Ectodermal cell (in vitro differentiated cells): ENCODE measurements at regions not wholly inside any gene's neighbourhood (a gene's known extent, or its start where the extent isn't known, plus 50 kb on each side); places are given as distances from the start of the nearest gene placed in this dataset.
"Not testable (repeated sequence)": the region's sequence is repeated elsewhere in the genome, so short reads cannot be mapped to it uniquely, and the experiment has no call there.

Experiments used
- H3K27ac ChIP-seq: 2 replicates; pipeline ENCODE4 v1.7.0; 2013; ENCODE audit warnings: mild to moderate bottlenecking, low read depth, low read length; ENCODE audit not compliant: insufficient read depth, poor library complexity, severe bottlenecking
- H3K27me3 ChIP-seq: 2 replicates; pipeline ENCODE4 v1.7.0; 2013; ENCODE audit warnings: mild to moderate bottlenecking, low read length; ENCODE audit not compliant: insufficient read depth, control insufficient read depth, poor library complexity, severe bottlenecking
- H3K36me3 ChIP-seq: one replicate; pipeline ENCODE4 v1.7.0; 2013; ENCODE audit warnings: low read length; ENCODE audit not compliant: control insufficient read depth, insufficient read depth
- H3K4me1 ChIP-seq: one replicate; pipeline ENCODE4 v1.7.0; 2013; ENCODE audit warnings: low read length; ENCODE audit not compliant: control insufficient read depth, insufficient read depth
- H3K4me3 ChIP-seq: 2 replicates; pipeline ENCODE4 v1.7.0; 2013; ENCODE audit warnings: low read depth, low read length, control low read depth; ENCODE audit not compliant: insufficient read depth
- H3K9me3 ChIP-seq: 2 replicates; pipeline ENCODE4 v1.7.0; 2013; ENCODE audit warnings: mild to moderate bottlenecking, low read length, moderate library complexity; ENCODE audit not compliant: control insufficient read depth
- WGBS, 2 experiments: methylation state at CpG; one replicate each; pipeline ENCODE4 v1.1.7; 2013; ENCODE audit warnings: missing lambda C conversion rate in 2 of 2; 5-methylcytosine and 5-hydroxymethylcytosine counted together

DNA sequence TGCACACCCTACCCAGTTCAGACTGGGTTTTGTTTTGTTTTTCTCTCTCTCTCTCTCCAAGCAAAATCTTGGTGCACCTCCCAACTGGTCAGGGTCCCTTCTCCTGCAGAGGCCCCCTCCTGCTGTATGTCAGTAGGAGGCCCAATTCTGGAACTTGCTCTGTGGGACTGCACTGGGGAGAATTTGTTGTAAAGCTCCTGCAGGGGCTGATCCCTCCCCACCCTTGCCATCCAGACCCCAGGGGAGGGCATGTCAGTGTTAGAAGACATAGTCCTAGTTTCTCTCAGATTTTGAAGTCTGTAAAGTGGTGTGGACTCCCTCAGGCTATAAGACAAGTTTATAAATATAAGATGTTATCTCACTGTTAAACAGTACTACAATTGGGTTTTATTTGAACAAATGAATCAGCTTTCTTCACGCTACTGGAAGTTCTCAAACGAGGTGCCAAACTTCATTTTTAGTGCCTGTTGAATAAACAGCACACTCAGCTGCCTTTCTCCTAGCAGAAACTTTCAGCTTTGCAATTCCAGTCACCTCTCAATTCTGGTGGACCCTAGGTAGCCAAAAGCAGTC, 88.6 kb upstream of the FRMPD3 start:
- H3K4me3 ChIP-seq: no peak overlapping the region
- H3K36me3 ChIP-seq: no peaks in the 10 kb centered on the region
- H3K27ac ChIP-seq: no peak overlapping the region
- no peaks in the 10 kb centered on the region for H3K4me1 ChIP-seq
- H3K9me3 ChIP-seq: no peaks in the 10 kb centered on the region
- 91 to 92% methylated on average over 2 of the region's 2 CpGs for WGBS, 2 experiments
- H3K27me3 ChIP-seq: peaks cover 17% of the 10 kb centered on the region

GRCh38 chrX:107370185-107370584, 79.3 kb upstream of the FRMPD3 start:
- not testable (repeated sequence) for H3K27me3 ChIP-seq, H3K36me3 ChIP-seq, H3K9me3 ChIP-seq, H3K4me1 ChIP-seq, H3K4me3 ChIP-seq, H3K27ac ChIP-seq
- WGBS, 2 experiments: 88% methylated on average over 1 of the region's 3 CpGs; no CpG with 5 or more reads in 1 of the 2 experiments

DNA sequence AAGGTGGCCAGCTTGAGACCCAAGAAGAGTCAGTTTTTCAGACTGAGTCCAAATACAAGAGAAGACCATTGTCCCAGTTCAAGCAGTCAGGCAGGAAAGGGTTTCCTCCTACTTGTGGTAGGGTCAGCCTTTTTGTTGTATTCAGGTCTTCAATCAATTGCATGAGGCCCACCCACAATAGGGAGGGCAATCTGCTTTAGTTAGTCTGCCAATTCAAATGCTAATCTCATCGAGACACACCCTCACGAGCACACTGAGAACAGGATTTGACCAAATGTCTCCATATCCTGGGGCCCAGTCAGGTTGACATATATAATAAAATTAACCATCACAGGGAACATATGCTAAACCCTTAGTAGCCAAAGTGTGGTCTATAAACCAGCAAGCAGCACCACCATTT, 75.3 kb upstream of the FRMPD3 start:
- H3K36me3 ChIP-seq: no peaks in the 10 kb centered on the region
- no peaks in the 10 kb centered on the region for H3K9me3 ChIP-seq
- 20 to 44% methylated on average over 2 of the region's 2 CpGs for WGBS, 2 experiments
- H3K4me3 ChIP-seq: no peak overlapping the region
- H3K27ac ChIP-seq: no peak overlapping the region
- H3K27me3 ChIP-seq: no peaks in the 10 kb centered on the region
- no peaks in the 10 kb centered on the region for H3K4me1 ChIP-seq

GRCh38 chrX:107374831-107375230, 74.6 kb upstream of the FRMPD3 start:
- no peaks in the 10 kb centered on the region for H3K4me1 ChIP-seq
- H3K9me3 ChIP-seq: no peaks in the 10 kb centered on the region
- H3K27ac ChIP-seq: no peak overlapping the region
- no peak overlapping the region for H3K4me3 ChIP-seq
- no peaks in the 10 kb centered on the region for H3K36me3 ChIP-seq
- no peaks in the 10 kb centered on the region for H3K27me3 ChIP-seq

GRCh38 chrX:107376186-107376585, 73.3 kb upstream of the FRMPD3 start:
- not testable (repeated sequence) for H3K4me3 ChIP-seq, H3K27ac ChIP-seq, H3K9me3 ChIP-seq, H3K27me3 ChIP-seq, H3K4me1 ChIP-seq, H3K36me3 ChIP-seq

DNA sequence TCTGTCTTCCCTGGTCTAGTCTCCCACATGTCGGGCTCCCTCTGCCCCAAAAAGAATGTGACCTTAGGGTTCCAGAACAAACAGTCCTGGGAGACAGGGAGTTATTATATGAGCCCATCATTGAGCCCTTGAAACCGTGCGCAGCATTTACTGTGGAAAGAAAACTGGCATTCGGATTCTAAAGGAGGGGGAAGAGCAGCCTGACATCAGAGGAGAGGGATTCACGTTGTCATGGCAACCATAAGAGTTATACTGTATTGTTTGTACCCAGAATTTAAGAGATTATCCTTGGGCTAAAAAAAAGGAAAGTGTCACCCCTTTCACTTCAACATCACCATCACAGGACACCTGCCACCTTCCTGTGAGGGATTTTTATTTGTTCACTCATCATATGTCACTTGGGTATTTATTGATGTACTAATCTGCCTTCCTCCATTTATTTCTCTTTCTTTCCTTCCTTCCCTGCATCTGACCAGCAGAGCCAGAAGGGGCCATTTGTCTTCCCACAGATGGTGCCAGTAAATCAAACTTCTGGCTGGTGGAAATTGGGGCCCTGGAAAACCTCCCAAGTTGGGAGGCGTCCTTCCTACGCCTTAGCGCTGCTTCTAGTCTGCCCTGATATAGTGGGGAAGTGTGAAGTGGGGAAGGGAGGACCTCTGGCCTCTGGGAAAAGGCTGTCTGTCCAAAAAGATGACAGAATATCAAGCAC, 64.9 kb upstream of the FRMPD3 start:
- Histone ChIP-seq H3K4me3 (no peak overlapping the region), H3K36me3 (no peaks in the 10 kb centered on the region), H3K4me1 (no peaks in the 10 kb centered on the region), H3K9me3 (no peaks in the 10 kb centered on the region), H3K27me3 (no peaks in the 10 kb centered on the region), H3K27ac (no peak overlapping the region)
- WGBS, 2 experiments: 83 to 87% methylated on average over 5 to 8 of the region's 8 CpGs

DNA sequence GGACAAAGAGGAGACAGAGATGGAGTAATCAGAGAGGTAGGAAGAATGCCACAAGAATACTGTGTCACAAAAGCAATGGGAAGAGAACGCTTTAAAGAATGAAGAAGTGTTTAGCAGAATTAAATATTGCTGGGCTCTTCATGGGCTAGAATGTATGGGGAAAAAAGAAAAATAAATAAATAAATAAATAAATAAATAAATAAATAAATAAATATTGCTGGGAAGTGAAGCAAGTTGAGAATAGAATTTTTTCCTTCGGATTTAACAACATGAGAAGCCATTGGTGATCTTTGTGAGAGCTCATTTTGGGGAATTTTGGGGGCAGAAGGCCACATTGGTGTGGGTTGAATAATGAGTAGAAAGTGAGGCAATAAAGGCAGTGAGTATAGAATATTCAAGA, 59.7 kb upstream of the FRMPD3 start:
- no peaks in the 10 kb centered on the region for H3K9me3 ChIP-seq
- no peak overlapping the region for H3K27ac ChIP-seq
- H3K27me3 ChIP-seq: no peaks in the 10 kb centered on the region
- 93 to 97% methylated on average over 2 of the region's 2 CpGs for WGBS, 2 experiments
- no peaks in the 10 kb centered on the region for H3K4me1 ChIP-seq
- no peaks in the 10 kb centered on the region for H3K36me3 ChIP-seq
- no peak overlapping the region for H3K4me3 ChIP-seq

- H3K4me3 ChIP-seq, H3K9me3 ChIP-seq, H3K36me3 ChIP-seq, H3K27me3 ChIP-seq, H3K27ac ChIP-seq, H3K4me1 ChIP-seq: not testable (repeated sequence)
- 92 to 100% methylated on average over 1 of the region's 1 CpG for WGBS, 2 experiments
These were observed 55.8 kb upstream of the FRMPD3 start for GRCh38 chrX:107393656-107394055.

GRCh38 chrX:107396235-107396634, 53.2 kb upstream of the FRMPD3 start:
- H3K27me3 ChIP-seq: no peaks in the 10 kb centered on the region
- no peaks in the 10 kb centered on the region for H3K9me3 ChIP-seq
- H3K27ac ChIP-seq: no peak overlapping the region
- WGBS, 2 experiments: 79 to 93% methylated on average over 1 of the region's 1 CpG
- no peaks in the 10 kb centered on the region for H3K4me1 ChIP-seq
- H3K36me3 ChIP-seq: no peaks in the 10 kb centered on the region
- H3K4me3 ChIP-seq: no peak overlapping the region

- no peaks in the 10 kb centered on the region for H3K9me3 ChIP-seq
- H3K4me3 ChIP-seq: no peak overlapping the region
- no peaks in the 10 kb centered on the region for H3K36me3 ChIP-seq
- H3K4me1 ChIP-seq: no peaks in the 10 kb centered on the region
- H3K27me3 ChIP-seq: no peaks in the 10 kb centered on the region
- 85 to 92% methylated on average over 4 to 6 of the region's 6 CpGs for WGBS, 2 experiments
- H3K27ac ChIP-seq: no peak overlapping the region
These were observed 52.7 kb upstream of the FRMPD3 start for GRCh38 chrX:107396783-107397182.

DNA sequence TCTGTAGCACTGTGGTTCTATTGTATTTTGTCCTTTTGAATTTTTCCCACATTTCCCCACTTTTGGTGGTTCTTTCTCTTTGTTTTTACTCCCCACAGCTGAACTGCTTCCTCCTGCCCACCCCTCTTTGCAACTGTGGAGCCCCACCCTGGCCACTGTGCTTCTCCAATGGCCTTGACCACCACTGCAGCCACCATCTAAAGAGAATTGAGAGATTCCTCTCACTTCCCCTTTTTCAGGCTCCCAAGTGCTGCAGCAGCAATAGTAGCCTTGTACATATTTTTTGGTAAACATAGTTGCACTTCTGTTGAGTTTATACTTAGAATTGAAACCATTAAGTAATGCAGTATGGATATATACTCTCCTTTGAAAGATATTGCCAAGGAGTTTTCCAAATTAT, 51.3 kb upstream of the FRMPD3 start:
- no peak overlapping the region for H3K4me3 ChIP-seq
- no peak overlapping the region for H3K27ac ChIP-seq
- H3K4me1 ChIP-seq: no peaks in the 10 kb centered on the region
- H3K36me3 ChIP-seq: no peaks in the 10 kb centered on the region
- no peaks in the 10 kb centered on the region for H3K27me3 ChIP-seq
- H3K9me3 ChIP-seq: no peaks in the 10 kb centered on the region
